GM18505 (cell line): ENCODE measurements at regions not wholly inside any gene's neighbourhood (a gene's known extent, or its start where the extent isn't known, plus 50 kb on each side); places are given as distances from the start of the nearest gene placed in this dataset.
"Not testable (repeated sequence)": the region's sequence is repeated elsewhere in the genome, so short reads cannot be mapped to it uniquely, and the experiment has no call there.

Source experiments
- ATAC-seq: cut with Tn5 transposase; IDR thresholded peaks from one replicate; pipeline ENCODE4 v1.9.1; 2021; ENCODE audit not compliant: unreplicated experiment
- POLR2A ChIP-seq: IDR thresholded peaks from 4 replicates; pipeline ENCODE4 v1.6.1; 2011; ENCODE audit warnings: borderline replicate concordance; ENCODE audit not compliant: insufficient read depth, insufficient read length; ENCODE audit errors: extremely low read depth

- ATAC-seq, result no peak
- no peak for TF ChIP-seq POLR2A
These were observed 145.6 kb downstream of the SMIM20 start for GRCh38 chr4:26059391-26060154.

GRCh38 chr4:26060286-26060685 is 146.3 kb downstream of the SMIM20 start:
- ATAC-seq, result no peak
- TF ChIP-seq POLR2A, result no peak

GRCh38 chr4:26061248-26061986 is 147.4 kb downstream of the SMIM20 start:
- TF ChIP-seq POLR2A, result no peak

GRCh38 chr4:26062215-26062614 is 148.2 kb downstream of the SMIM20 start:
- no peak for ATAC-seq
- TF ChIP-seq POLR2A, result no peak

More at GRCh38 chr4:26061248-26061986, 147.4 kb downstream of the SMIM20 start:
- ATAC-seq, result peak; percentile 70

- not testable (repeated sequence) for ATAC-seq
These were observed 150.0 kb downstream of the SMIM20 start for GRCh38 chr4:26064009-26064408.

- ATAC-seq, result no peak
- TF ChIP-seq POLR2A, result no peak
These were observed 151.8 kb downstream of the SMIM20 start for GRCh38 chr4:26065833-26066232.

- TF ChIP-seq POLR2A, result no peak
- no peak for ATAC-seq
These were observed 153.0 kb downstream of the SMIM20 start for GRCh38 chr4:26067035-26067434.

- no peak for ATAC-seq
- no peak for TF ChIP-seq POLR2A
These were observed 155.2 kb downstream of the SMIM20 start for GRCh38 chr4:26069218-26069617.

- TF ChIP-seq POLR2A, result no peak
- no peak for ATAC-seq
These were observed 157.7 kb downstream of the SMIM20 start for GRCh38 chr4:26071688-26072087.

GRCh38 chr4:26073886-26074560 is 160.0 kb downstream of the SMIM20 start:
- TF ChIP-seq POLR2A, result no peak
- no peak for ATAC-seq

GRCh38 chr4:26074712-26075430 is 160.9 kb downstream of the SMIM20 start:
- no peak for TF ChIP-seq POLR2A
- peak; percentile 78 for ATAC-seq

GRCh38 chr4:26075583-26075982 is 161.6 kb downstream of the SMIM20 start:
- TF ChIP-seq POLR2A, result no peak
- no peak for ATAC-seq

- TF ChIP-seq POLR2A, result no peak
- peak; percentile 72 for ATAC-seq
These were observed 162.1 kb downstream of the SMIM20 start for GRCh38 chr4:26076000-26076587.
